ENCODE measurements at regions not wholly inside any gene's neighbourhood (a gene's known extent, or its start where the extent isn't known, plus 50 kb on each side); places are given as distances from the start of the nearest gene placed in this dataset.

GRCh38 chr2:239468491-239469105, 67.8 kb upstream of the HDAC4 start:
- DNase-seq (ENCODE audit: extremely low read depth in 1 of 2, low read depth in 1 of 2) = no peak

DNA sequence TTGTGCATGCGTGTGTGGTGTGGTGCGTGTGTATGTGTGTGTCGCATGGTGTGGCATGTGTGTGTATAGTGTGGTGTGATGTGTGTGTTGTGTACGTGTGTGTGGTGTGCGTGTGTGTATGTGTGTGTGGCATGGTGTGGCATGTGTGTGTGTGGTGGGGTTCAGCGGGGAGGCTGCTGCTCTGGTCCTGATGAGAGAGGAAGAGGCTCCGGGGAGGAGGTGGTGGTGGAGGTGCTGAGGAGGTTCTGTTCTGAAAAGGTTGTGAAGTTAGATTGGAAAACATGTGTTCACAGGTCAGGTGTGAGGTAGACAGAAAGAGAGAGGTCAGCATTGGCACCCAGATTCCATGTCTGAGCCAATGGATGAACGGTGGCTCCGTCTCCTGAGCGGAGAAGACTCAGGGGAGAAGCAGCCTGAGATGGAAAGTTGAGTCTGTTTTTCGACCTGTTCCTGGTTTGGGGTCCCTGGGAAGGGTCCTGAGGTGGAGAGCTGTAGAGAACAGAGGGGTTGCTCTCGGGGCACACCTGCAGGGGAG, 67.2 kb upstream of the HDAC4 start:
- no peak for DNase-seq (ENCODE audit: extremely low read depth in 1 of 2, low read depth in 1 of 2)

DNA sequence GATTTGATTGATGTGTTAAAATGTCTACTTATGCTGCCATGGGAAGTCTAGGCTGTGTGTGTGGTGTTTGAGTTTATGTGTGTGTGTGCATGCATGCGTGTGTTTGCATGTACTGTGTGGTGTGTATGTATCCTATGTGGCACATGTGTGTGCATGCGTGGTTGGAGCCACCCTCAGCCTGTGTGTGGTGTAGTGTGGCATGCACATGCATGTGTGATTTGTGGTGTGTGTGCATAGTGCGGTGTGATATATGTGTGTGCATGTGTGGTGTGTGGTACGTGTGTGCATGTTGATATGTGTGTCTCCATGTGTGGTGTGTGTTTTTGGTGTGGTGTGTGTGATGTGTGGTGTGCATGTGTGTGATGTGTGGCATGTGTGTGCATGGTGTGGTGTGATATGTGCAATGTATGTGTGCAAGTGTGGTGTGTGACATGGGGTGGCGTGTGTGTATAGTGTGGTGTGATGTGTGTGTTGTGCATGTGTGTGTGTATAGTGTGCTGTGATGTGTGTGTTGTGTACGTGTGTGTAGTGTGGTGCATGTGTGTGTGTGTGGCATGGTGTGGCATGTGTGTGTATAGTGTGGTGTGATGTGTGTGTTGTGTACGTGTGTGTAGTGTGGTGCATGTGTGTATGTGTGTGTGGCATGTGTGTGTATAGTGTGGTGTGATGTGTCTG, 66.6 kb upstream of the HDAC4 start:
- DNase-seq (ENCODE audit: extremely low read depth in 1 of 2, low read depth in 1 of 2) = no peak

GRCh38 chr2:239466755-239467271, 66.0 kb upstream of the HDAC4 start:
- DNase-seq (ENCODE audit: extremely low read depth in 1 of 2, low read depth in 1 of 2) = no peak

DNA sequence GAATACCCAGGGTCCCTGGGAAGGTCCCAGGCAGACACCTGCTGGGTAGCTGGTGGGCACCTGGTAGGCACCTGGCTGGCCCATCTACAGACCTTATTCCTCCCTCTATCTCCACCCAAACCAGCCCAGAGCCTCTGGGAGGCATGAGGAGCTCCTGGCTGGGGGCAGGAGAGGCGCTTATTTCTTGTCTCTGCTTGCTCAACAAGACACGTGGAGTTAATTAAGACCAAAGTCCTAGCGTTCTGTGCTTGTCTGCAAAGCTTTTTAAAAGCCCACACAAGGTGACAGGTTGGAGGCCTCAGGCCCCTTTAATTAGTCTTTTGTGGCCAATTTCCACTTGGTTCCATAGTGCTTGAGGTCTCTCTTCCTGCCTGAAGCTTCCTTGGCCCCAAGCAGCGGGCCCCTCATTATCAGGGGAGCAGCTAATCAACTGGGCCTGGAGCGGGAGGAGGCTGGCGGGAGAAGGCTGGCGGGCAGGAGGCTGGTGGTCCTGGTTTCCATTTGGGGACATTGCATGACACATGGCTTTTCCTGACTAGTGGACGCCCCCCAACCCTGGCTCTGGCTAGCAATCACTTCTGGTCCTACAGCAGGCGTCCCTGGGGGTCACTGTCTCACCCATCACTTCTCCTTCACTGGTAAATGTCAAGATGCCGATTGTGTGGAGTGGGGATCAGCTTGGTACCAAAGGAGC, 65.4 kb upstream of the HDAC4 start:
- DNase-seq (ENCODE audit: extremely low read depth in 1 of 2, low read depth in 1 of 2) = no peak

GRCh38 chr2:239465017-239466001, 64.5 kb upstream of the HDAC4 start:
- DNase-seq (ENCODE audit: extremely low read depth in 1 of 2, low read depth in 1 of 2) = no peak

- no peak for DNase-seq (ENCODE audit: extremely low read depth in 1 of 2, low read depth in 1 of 2)
Measured at GRCh38 chr2:239464166-239465016, 63.6 kb upstream of the HDAC4 start.

DNA sequence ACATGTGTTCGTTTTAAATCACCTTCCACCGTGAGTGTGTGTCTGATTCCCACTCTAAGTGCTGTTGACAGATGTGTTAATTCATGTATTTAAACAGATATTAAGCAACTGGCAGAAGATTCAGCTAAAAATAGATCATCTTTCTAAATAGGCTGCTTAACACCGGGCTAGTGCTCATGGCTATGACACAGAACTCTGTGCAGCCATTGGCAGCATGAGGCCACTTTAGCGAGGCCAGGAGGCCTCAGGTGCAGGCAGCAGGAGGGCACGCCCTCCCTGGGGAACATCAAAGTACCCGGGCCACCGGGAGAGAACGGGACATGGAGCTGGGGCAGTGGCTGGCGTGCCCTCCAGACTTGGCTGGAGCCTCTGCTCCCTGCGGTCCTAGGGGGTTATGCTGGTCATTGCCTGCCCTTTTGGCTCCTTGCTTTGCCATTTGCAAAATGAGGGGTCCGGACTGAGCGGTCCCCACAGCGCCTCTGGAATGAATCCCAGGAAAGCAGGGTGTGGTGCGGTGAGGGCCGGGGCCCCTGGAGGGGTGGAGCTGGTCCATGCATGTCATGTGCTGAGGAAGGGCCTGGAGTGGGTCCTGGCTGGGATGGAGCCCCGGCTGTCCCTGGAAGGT, 62.8 kb upstream of the HDAC4 start:
- DNase-seq (ENCODE audit: extremely low read depth in 1 of 2, low read depth in 1 of 2) = no peak

- DNase-seq (ENCODE audit: extremely low read depth in 1 of 2, low read depth in 1 of 2) = no peak
Measured at GRCh38 chr2:239462671-239463506, 62.1 kb upstream of the HDAC4 start.

GRCh38 chr2:239462191-239462515, 61.3 kb upstream of the HDAC4 start:
- no peak for DNase-seq (ENCODE audit: extremely low read depth in 1 of 2, low read depth in 1 of 2)

DNA sequence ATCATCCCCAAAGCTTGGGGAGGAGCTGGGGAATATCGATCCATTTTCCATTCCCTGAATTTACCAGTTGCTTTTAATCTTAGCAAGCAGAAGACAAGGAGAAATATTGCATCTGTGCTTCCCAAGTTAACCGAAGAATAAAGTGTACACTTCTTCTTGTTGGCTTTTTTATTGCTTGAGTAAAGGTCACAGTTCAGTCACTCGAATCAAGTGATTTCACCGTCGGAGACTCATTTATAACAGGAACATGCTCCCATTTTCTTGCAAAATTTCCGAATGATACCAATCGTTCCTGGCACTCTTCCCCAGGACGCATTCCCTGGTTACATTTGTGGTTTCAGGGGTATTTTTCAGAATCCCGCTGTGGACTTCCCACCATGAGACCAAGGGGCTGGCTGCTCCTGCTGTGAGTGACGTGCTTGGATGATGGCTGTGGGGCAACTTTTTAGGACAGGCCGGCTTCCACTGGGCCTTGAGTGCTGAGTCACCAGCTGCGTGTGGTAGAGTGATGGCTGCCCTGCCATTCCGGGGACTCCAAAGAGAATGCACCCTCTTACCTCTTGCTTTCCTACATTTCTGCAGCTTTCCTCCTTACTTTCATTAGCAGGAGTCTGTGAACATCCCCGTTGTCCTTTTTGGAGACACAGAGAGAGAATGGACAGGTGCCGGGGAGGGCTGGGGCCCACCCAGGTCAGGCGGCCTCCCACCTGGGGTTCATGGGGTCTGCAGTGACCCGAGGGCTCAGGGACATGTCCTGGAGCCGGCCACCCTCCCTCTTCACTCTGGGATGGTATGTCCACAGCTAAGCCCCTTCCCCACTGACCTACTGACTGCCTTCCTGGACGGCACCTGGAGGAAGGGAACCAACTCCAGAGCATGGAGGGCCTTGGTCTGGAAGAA, 60.7 kb upstream of the HDAC4 start:
- no peak for DNase-seq (ENCODE audit: extremely low read depth in 1 of 2, low read depth in 1 of 2)

DNA sequence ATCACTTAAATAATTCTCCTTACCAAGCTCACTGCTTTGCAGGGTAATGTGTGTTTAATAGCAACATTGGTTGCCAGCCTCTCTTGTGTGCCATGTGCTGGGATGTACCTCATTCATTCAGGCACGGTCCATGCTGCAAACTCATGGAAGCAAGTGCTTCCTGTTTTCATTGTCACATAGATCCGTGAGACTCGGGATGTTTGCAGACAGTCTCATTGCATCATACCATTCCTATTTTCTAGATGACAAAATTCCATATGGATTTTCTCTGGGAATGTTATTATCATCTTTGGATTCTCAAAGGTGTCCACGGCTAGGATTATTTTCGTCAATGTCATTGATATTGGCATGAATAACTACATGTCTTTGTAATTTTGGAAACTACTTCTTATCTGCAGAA, 60.0 kb upstream of the HDAC4 start:
- DNase-seq (ENCODE audit: extremely low read depth in 1 of 2, low read depth in 1 of 2) = no peak

GRCh38 chr2:239459606-239460005, 58.8 kb upstream of the HDAC4 start:
- DNase-seq (ENCODE audit: extremely low read depth in 1 of 2, low read depth in 1 of 2) = no peak

GRCh38 chr2:239459056-239459455, 58.2 kb upstream of the HDAC4 start:
- DNase-seq (ENCODE audit: extremely low read depth in 1 of 2, low read depth in 1 of 2) = no peak

DNA sequence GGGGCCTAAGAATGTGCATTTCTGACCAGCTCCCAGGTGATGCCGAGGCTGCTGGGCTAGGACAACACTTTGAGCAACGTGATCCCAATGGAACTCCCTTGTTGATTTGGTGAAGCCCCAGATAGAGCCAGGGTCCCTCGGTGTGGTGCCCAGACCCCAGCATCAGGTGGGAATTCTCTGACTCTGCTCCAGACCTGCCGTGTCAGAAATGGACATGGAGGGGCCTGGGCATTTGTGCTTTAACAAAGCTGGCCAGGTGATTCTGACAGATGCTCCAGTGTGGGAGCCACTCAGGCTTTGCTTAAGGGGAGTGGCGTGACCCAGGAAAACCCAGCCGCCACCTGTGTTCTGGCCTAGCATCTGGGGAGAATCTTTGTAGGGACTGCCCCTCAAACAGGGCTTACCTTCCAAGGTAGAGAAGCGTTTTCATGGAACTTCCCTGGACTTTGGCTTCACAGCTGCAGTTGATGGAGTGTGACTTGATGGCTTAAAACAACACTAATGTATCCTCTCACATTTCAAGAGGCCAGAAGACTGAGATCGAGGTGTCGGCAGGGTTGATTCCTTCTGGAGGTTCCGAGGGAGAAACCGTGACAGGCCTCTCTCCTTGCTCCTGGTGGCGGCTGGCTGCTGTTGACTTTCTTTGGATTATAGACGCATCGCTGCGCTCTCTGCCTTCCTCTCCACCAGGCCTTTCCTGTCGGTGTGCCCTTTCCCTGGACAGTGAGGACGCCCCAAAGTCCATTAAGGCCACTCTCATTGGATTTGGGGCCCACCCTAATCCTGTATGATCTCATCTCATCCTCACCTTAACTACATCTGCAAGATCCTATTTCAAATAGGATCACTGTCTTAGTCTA, 57.0 kb upstream of the HDAC4 start:
- no peak for DNase-seq (ENCODE audit: extremely low read depth in 1 of 2, low read depth in 1 of 2)

- no peak for DNase-seq (ENCODE audit: extremely low read depth in 1 of 2, low read depth in 1 of 2)
Measured at GRCh38 chr2:239456940-239457339, 56.1 kb upstream of the HDAC4 start.

Data from activated CD8-positive, alpha-beta memory T cell treated with anti-CD3 and anti-CD28 coated beads for 1 hour (primary cell).